HEK293T (cell line): ENCODE measurements at regions not wholly inside any gene's neighbourhood (a gene's known extent, or its start where the extent isn't known, plus 50 kb on each side); places are given as distances from the start of the nearest gene placed in this dataset.

ENCODE experiments used
- CTCF ChIA-PET: fragments of 350-600 bp; formaldehyde crosslinking; extraction: SDS; loops from one replicate; lab custom pipeline; 2021; ENCODE audit warnings: antibody characterized with exemption, inconsistent platforms; lab: Yijun Ruan, JAX
- POLR2A ChIA-PET: fragments of 350-600 bp; formaldehyde crosslinking; extraction: SDS; loops from one replicate; lab custom pipeline; 2020; ENCODE audit warnings: antibody characterized with exemption, inconsistent platforms; lab: Yijun Ruan, JAX
- DNase-seq: peaks from one replicate; pipeline ENCODE4 v3.0.0; 2012; ENCODE audit warnings: mixed read lengths; ENCODE audit errors: extremely low spot score
- ARNT ChIP-seq: fragments of 450-650 bp; IDR thresholded peaks from 2 replicates; pipeline ENCODE4 v1.6.1; 2017; ENCODE audit warnings: mild to moderate bottlenecking
- BHLHE40 ChIP-seq: fragments of 450-650 bp; IDR thresholded peaks from 2 replicates; pipeline ENCODE4 v1.6.1; 2016; ENCODE audit warnings: mild to moderate bottlenecking, moderate library complexity, borderline replicate concordance
- CTBP1 ChIP-seq: fragments of 450-650 bp; IDR thresholded peaks from 2 replicates; pipeline ENCODE4 v1.6.1; 2016; ENCODE audit warnings: borderline replicate concordance
- ELF4 ChIP-seq: fragments of 450-650 bp; IDR thresholded peaks from 2 replicates; pipeline ENCODE4 v1.6.1; 2017; ENCODE audit warnings: antibody characterized with exemption
- FOXA1 ChIP-seq: fragments of 450-650 bp; IDR thresholded peaks from 2 replicates; pipeline ENCODE4 v1.6.1; 2016; ENCODE audit warnings: mild to moderate bottlenecking
- FOXK2 ChIP-seq: fragments of 450-650 bp; IDR thresholded peaks from 2 replicates; pipeline ENCODE4 v1.6.1; 2016; ENCODE audit warnings: mild to moderate bottlenecking
- FOXM1 ChIP-seq: fragments of 450-650 bp; IDR thresholded peaks from 2 replicates; pipeline ENCODE4 v1.6.1; 2017; ENCODE audit warnings: mild to moderate bottlenecking, borderline replicate concordance
- HDGF ChIP-seq: fragments of 450-650 bp; IDR thresholded peaks from 2 replicates; pipeline ENCODE4 v1.6.1; 2017; ENCODE audit warnings: antibody characterized with exemption, borderline replicate concordance
- L3MBTL2 ChIP-seq: fragments of 450-650 bp; conservative IDR thresholded peaks from 2 replicates; pipeline ENCODE4 v1.6.1; 2016; ENCODE audit warnings: mild to moderate bottlenecking
- LEF1 ChIP-seq: fragments of 450-650 bp; IDR thresholded peaks from 2 replicates; pipeline ENCODE4 v1.6.1; 2017; ENCODE audit warnings: mild to moderate bottlenecking, borderline replicate concordance
- NFRKB ChIP-seq: fragments of 450-650 bp; IDR thresholded peaks from 2 replicates; pipeline ENCODE4 v1.6.1; 2016; ENCODE audit warnings: mild to moderate bottlenecking, moderate library complexity
- PKNOX1 ChIP-seq: fragments of 450-650 bp; IDR thresholded peaks from 2 replicates; pipeline ENCODE4 v1.6.1; 2016
- SP1 ChIP-seq: fragments of 450-650 bp; IDR thresholded peaks from 2 replicates; pipeline ENCODE4 v1.6.1; 2017
- SUZ12 ChIP-seq: fragments of 450-650 bp; IDR thresholded peaks from 2 replicates; pipeline ENCODE4 v1.6.1; 2016; ENCODE audit warnings: mild to moderate bottlenecking
- TARDBP ChIP-seq: fragments of 450-650 bp; IDR thresholded peaks from 2 replicates; pipeline ENCODE4 v1.6.1; 2016
- ZNF384 ChIP-seq: fragments of 450-650 bp; IDR thresholded peaks from 2 replicates; pipeline ENCODE4 v1.6.1; 2016

DNA sequence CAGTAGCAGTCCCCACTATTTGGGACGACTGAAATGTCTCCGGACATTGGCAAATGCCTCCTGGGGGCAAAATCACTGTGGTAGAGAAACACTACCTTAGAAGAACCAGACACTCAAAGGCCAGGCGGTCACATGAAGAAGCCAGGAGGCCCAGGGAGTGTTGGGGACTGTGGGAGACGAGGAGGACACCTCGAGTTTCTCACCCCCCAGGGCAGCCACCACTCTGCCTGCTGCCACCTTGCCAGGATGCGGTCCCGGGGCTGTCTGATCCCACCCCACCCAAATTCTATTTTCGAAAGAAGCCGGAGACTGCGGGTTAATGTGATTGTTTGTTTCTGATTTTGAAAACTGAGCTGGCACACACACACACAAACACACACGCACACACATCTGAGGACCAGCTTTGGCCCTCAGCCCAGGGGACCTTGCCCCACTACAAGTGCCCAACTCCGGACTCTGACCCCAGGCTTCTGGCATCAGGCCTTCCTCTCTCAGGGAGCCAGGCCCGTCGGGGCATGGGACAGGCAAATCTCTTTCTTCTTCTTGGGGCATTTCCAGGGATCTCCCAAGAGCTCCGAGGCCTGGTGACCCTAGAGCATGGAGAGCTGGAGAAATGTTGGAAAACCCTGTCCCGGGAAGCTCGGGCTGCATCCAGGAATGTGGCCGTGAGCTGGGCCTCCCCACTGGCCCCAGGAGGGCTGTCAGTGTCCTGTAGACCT lies 187.5 kb upstream of the PMEPA1 start:
- no peak for TF ChIP-seq L3MBTL2
- TF ChIP-seq ARNT = no peak
- no peak for TF ChIP-seq ZNF384
- TF ChIP-seq FOXK2 = no peak
- no peak for TF ChIP-seq PKNOX1
- ChIA-PET CTCF (no interaction called here), POLR2A (no interaction called here)
- DNase-seq = no peak

GRCh38 chr20:57896563-57896962 lies 186.7 kb upstream of the PMEPA1 start:
- ChIA-PET POLR2A (no interaction called here), CTCF (no interaction called here)
- DNase-seq = no peak
- TF ChIP-seq BHLHE40 = no peak
- TF ChIP-seq L3MBTL2 = no peak
- TF ChIP-seq FOXK2 = no peak
- no peak for TF ChIP-seq SUZ12
- TF ChIP-seq TARDBP = no peak
- TF ChIP-seq FOXM1 = no peak
- TF ChIP-seq ARNT = no peak
- TF ChIP-seq CTBP1 = no peak
- TF ChIP-seq PKNOX1 = no peak
- TF ChIP-seq FOXA1 = no peak
- TF ChIP-seq ZNF384 = no peak

DNA sequence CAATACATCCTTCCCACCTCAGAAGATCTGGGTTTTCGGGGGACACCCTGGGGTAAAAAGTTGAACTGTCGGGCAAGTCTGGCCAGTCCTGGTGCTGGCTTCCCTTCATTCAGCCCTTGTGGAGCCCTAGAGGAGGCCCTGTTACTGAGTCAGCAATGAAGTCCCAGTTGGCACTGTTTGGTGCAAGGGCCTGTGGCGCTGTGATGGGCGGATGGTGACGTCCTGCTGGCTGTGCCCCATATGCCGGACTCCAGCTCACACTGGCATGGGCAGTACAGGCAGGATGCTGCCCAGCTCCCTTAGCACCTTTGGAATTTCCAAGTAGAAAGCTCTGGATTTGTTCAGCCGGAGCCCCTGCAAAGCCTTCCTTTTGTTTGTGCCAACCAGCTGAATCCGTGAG lies 186.2 kb upstream of the PMEPA1 start:
- ChIA-PET POLR2A (no interaction called here), CTCF (no interaction called here)
- TF ChIP-seq ZNF384 (no peak), ELF4 (no peak), NFRKB (no peak), FOXK2 (no peak), SP1 (no peak), CTBP1 (no peak), ARNT (no peak), L3MBTL2 (no peak), PKNOX1 (no peak), SUZ12 (no peak), LEF1 (no peak), HDGF (no peak), TARDBP (no peak), FOXM1 (no peak), BHLHE40 (no peak)
- DNase-seq = no peak

- ChIA-PET POLR2A (no interaction called here), CTCF (no interaction called here)
- no peak for DNase-seq
- TF ChIP-seq BHLHE40 = no peak
- no peak for TF ChIP-seq FOXK2
- no peak for TF ChIP-seq NFRKB
- TF ChIP-seq PKNOX1 = no peak
- no peak for TF ChIP-seq ARNT
- no peak for TF ChIP-seq SP1
- no peak for TF ChIP-seq HDGF
- TF ChIP-seq FOXM1 = no peak
- no peak for TF ChIP-seq ZNF384
- TF ChIP-seq FOXA1 = no peak
- TF ChIP-seq CTBP1 = no peak
- no peak for TF ChIP-seq TARDBP
These were observed 185.5 kb upstream of the PMEPA1 start for GRCh38 chr20:57895161-57895855.

DNA sequence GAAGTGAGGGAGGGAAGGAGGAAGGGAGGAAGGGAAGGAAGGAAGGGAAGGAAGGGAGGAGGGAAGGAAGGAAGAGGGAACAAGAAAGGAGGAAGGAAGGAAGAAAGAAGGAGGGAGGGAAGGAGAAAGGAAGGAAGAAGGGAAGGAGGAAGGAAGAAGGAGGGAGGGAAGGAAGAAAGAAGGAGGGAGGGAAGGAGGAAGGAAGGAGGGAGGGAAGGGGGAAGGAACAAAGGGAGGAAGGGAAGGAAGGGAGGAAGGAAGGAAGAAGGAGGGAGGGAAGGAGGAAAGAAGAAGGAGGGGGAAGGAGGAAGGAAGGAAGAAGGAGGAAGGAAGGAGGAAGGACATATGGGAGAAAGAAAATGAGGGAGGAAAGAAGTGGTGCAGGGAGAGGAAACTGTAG lies 184.7 kb upstream of the PMEPA1 start:
- POLR2A ChIA-PET = no interaction called here
- CTCF ChIA-PET = no interaction called here

DNA sequence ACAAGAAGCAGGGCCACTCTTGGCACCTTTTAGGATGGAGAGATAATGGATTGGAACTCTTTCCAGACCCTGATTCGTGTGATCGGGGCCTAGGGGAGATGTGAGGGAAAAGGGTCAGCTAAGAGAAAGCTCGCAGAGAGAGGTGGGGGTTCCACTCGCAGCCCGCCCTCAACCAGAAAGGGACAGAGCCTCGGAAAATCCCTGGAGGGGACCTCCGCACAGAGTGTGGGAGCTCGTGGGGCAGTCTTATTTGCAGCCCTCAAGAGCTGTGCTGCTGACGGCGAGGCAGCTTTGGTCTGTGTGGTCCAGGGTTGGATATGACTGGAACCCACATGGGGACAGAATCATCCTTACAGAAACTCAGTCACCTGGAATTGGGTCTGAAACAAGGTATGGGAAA lies 184.3 kb upstream of the PMEPA1 start:
- ChIA-PET CTCF (no interaction called here), POLR2A (no interaction called here)
- no peak for TF ChIP-seq FOXK2
- no peak for TF ChIP-seq SUZ12
- no peak for TF ChIP-seq FOXA1
- TF ChIP-seq FOXM1 = no peak
- TF ChIP-seq NFRKB = no peak
- TF ChIP-seq ARNT = no peak
- no peak for TF ChIP-seq SP1
- TF ChIP-seq ZNF384 = no peak
- TF ChIP-seq ELF4 = no peak
- TF ChIP-seq LEF1 = no peak
- TF ChIP-seq PKNOX1 = no peak
- TF ChIP-seq BHLHE40 = no peak
- no peak for TF ChIP-seq L3MBTL2
- TF ChIP-seq HDGF = no peak
- no peak for TF ChIP-seq TARDBP
- no peak for TF ChIP-seq CTBP1
- no peak for DNase-seq

More for the DNA sequence above, 184.7 kb upstream of the PMEPA1 start:
- DNase-seq = no peak
- no peak for TF ChIP-seq BHLHE40
- no peak for TF ChIP-seq FOXK2
- TF ChIP-seq HDGF = no peak
- no peak for TF ChIP-seq CTBP1
- TF ChIP-seq FOXA1 = no peak
